ENCODE measurements at regions not wholly inside any gene's neighbourhood (a gene's known extent, or its start where the extent isn't known, plus 50 kb on each side); places are given as distances from the start of the nearest gene placed in this dataset.

- TF ChIP-seq ZNF8 (CRISPR knock-in tag; IDR thresholded peaks at IDR 0.05) = no peak
- no peak for TF ChIP-seq ZFP3 (CRISPR knock-in tag; IDR thresholded peaks at IDR 0.05)
- TF ChIP-seq, protein P1, sequence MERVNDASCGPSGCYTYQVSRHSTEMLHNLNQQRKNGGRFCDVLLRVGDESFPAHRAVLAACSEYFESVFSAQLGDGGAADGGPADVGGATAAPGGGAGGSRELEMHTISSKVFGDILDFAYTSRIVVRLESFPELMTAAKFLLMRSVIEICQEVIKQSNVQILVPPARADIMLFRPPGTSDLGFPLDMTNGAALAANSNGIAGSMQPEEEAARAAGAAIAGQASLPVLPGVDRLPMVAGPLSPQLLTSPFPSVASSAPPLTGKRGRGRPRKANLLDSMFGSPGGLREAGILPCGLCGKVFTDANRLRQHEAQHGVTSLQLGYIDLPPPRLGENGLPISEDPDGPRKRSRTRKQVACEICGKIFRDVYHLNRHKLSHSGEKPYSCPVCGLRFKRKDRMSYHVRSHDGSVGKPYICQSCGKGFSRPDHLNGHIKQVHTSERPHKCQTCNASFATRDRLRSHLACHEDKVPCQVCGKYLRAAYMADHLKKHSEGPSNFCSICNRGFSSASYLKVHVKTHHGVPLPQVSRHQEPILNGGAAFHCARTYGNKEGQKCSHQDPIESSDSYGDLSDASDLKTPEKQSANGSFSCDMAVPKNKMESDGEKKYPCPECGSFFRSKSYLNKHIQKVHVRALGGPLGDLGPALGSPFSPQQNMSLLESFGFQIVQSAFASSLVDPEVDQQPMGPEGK (CRISPR knock-in tag; IDR thresholded peaks at IDR 0.05; ENCODE audit: borderline replicate concordance) = no peak
- no peak for TF ChIP-seq ZFP30 (CRISPR knock-in tag; IDR thresholded peaks at IDR 0.05)
Observed at GRCh38 chr1:102640872-102641271, 467.4 kb downstream of the COL11A1 start.

Data from SK-N-SH treated with all-trans-retinoic acid at 6 μM for 48 hours (cell line).